ENCODE measurements at regions not wholly inside any gene's neighbourhood (a gene's known extent, or its start where the extent isn't known, plus 50 kb on each side); places are given as distances from the start of the nearest gene placed in this dataset.

DNA sequence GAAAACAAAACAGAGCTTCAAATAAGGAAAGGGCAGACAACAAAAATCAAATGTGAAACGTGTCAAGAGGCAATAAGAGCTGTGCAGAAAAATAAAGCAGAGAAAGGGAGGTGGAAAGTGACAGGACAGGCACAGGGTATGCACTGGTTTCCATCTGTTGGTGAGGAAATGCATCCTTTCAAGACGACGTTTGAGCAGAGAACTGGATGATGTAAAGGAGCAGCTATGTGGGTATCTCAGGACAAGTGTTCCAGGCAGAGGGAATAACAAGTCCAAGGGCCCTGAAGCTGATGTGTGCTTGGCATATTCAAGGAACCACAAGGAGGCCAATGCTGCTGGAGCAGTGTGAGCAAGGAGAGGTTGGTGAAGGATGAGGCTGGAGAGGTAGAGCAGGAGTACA, 168.9 kb upstream of the SERPINE2 start:
- TF ChIP-seq, protein P1, sequence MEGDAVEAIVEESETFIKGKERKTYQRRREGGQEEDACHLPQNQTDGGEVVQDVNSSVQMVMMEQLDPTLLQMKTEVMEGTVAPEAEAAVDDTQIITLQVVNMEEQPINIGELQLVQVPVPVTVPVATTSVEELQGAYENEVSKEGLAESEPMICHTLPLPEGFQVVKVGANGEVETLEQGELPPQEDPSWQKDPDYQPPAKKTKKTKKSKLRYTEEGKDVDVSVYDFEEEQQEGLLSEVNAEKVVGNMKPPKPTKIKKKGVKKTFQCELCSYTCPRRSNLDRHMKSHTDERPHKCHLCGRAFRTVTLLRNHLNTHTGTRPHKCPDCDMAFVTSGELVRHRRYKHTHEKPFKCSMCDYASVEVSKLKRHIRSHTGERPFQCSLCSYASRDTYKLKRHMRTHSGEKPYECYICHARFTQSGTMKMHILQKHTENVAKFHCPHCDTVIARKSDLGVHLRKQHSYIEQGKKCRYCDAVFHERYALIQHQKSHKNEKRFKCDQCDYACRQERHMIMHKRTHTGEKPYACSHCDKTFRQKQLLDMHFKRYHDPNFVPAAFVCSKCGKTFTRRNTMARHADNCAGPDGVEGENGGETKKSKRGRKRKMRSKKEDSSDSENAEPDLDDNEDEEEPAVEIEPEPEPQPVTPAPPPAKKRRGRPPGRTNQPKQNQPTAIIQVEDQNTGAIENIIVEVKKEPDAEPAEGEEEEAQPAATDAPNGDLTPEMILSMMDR (optimal IDR thresholded peaks at IDR 0.05 in 1 of 3, IDR thresholded peaks at IDR 0.05 in 1 of 3, conservative IDR thresholded peaks at IDR 0.05 in 1 of 3; ENCODE audit: extremely low read depth in 1 of 3, insufficient read depth in 2 of 3, low read length in 3 of 3) = no peak
- TF ChIP-seq EZH2 (IDR thresholded peaks at IDR 0.05; ENCODE audit: low read length) = no peak
